ENCODE measurements at regions not wholly inside any gene's neighbourhood (a gene's known extent, or its start where the extent isn't known, plus 50 kb on each side); places are given as distances from the start of the nearest gene placed in this dataset.

DNA sequence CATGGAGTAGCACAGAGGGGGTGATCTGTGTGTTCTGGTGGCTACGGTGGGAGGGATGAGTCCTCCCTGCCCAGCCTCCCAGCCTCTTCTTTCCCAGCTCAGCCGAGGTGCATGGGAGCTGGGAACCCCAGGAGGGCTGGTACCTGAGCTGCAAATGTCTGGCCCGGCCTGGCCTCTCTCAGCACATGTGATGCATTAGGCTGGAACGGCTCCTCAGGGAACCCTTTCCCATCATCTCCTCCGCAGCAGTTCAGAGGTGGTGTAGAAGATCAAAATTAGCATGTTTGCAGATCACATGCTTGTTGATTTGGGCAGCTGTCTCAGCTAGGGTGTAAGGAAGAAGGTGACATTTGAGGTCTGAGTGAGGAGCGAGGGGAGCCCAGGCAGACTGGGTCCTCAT, 126.6 kb downstream of the EMX2 start:
- WGBS, 2 experiments (ENCODE audit: extremely low coverage in 1 of 2, insufficient coverage in 1 of 2, insufficient read length in 1 of 2, insufficient replicate concordance in 2 of 2, low coverage in 1 of 2, low lambda C conversion rate in 2 of 2, missing lambda C conversion rate in 1 of 2), result 80% methylated on average over 6 of the region's 6 CpGs; no CpG with 5 or more reads in 1 of the 2 experiments
- FAIRE-seq (no peak), DNase-seq (ENCODE audit: low read depth in 1 of 2, low spot score in 2 of 2) (no peak)
- no peak overlapping the region for H3K56ac ChIP-seq (replicated peaks; ENCODE audit: insufficient read length, low read depth, low read length)
- CTCF ChIA-PET (ENCODE audit: partially characterized antibody), result no interaction called here
- H3K36me3 ChIP-seq (ENCODE audit: control insufficient read depth in 2 of 4, insufficient read depth in 4 of 4, low read length in 3 of 4), result no peaks in the 10 kb centered on the region
- H3K27me3 ChIP-seq (replicated peaks in 1 of 4; ENCODE audit: control insufficient read depth in 3 of 4, extremely low read depth in 1 of 4, insufficient read depth in 3 of 4, low read length in 3 of 4), result no peaks in the 10 kb centered on the region
- no peak overlapping the region for H2BK20ac ChIP-seq (ENCODE audit: low read length)
- H3K79me1 ChIP-seq (ENCODE audit: low read depth, low read length), result no peaks in the 10 kb centered on the region
- H2BK15ac ChIP-seq (ENCODE audit: low read length), result no peak overlapping the region
- no peaks in the 10 kb centered on the region for H3K79me2 ChIP-seq (ENCODE audit: control insufficient read depth in 1 of 2, insufficient read depth in 2 of 2, low read length in 2 of 2)
- no peak overlapping the region for H3K4ac ChIP-seq (replicated peaks; ENCODE audit: insufficient read length, low read depth, low read length)
- no peak overlapping the region for H2BK5ac ChIP-seq (ENCODE audit: low read depth, low read length)
- no peak overlapping the region for H3K18ac ChIP-seq (ENCODE audit: extremely low read depth, low read length)
- H3K4me1 ChIP-seq (replicated peaks in 1 of 4; ENCODE audit: control insufficient read depth in 3 of 4, insufficient read depth in 4 of 4, low read length in 3 of 4), result 0 out of 7 replicates have a peak, but pooled peaks cover 0 to 3% (median 0%) of the 10 kb centered on the region in 4 experiments
- no peak overlapping the region for H2AFZ ChIP-seq (ENCODE audit: low read length)
- no peak overlapping the region for H4K91ac ChIP-seq (replicated peaks; ENCODE audit: insufficient read length, low read length)
- no peak overlapping the region for H2AK5ac ChIP-seq (ENCODE audit: low read depth, low read length)
- no peak overlapping the region for H4K8ac ChIP-seq (ENCODE audit: extremely low read depth, insufficient read depth, low read length)
- no peak overlapping the region for H3K9ac ChIP-seq (replicated peaks in 1 of 4; ENCODE audit: extremely low read depth in 1 of 4, low read depth in 3 of 4, low read length in 3 of 4)
- H3K14ac ChIP-seq (ENCODE audit: insufficient read length), result no peak overlapping the region
- H2BK120ac ChIP-seq (replicated peaks; ENCODE audit: low read depth, low read length), result no peak overlapping the region
- H3K23ac ChIP-seq (ENCODE audit: insufficient read length), result no peak overlapping the region
- no peak overlapping the region for H2BK12ac ChIP-seq (ENCODE audit: low read depth, low read length)
- no peaks in the 10 kb centered on the region for H3K23me2 ChIP-seq (ENCODE audit: low read depth, low read length)
- H3K27ac ChIP-seq (ENCODE audit: low read depth, low read length), result no peak overlapping the region
- no peaks in the 10 kb centered on the region for H3K9me3 ChIP-seq (ENCODE audit: insufficient read depth in 2 of 2, low read depth in 1 of 2, low read length in 1 of 2)
- no peak overlapping the region for H3K4me2 ChIP-seq (ENCODE audit: insufficient read depth in 1 of 2, low read depth in 2 of 2, low read length in 2 of 2)
- POLR2A ChIA-PET (ENCODE audit: partially characterized antibody), result no interaction called here
- no peak overlapping the region for H4K5ac ChIP-seq (ENCODE audit: insufficient read length, low read depth, low read length)
- H4K20me1 ChIP-seq (replicated peaks in 1 of 2; ENCODE audit: control insufficient read depth in 1 of 2, insufficient read depth in 2 of 2, low read length in 2 of 2), result no peaks in the 10 kb centered on the region
- no peak overlapping the region for H3K4me3 ChIP-seq (ENCODE audit: extremely low read depth in 1 of 4, insufficient read depth in 2 of 4, low read depth in 3 of 4, low read length in 4 of 4)
- no peak for TF ChIP-seq CBX8 (IDR thresholded peaks at IDR 0.05; ENCODE audit: borderline replicate concordance, low read depth, low read length)
- TF ChIP-seq SAP30 (IDR thresholded peaks at IDR 0.05; ENCODE audit: insufficient read depth, insufficient replicate concordance, low read length), result no peak
- no peak for TF ChIP-seq TCF12 (IDR thresholded peaks at IDR 0.05; ENCODE audit: low read depth, low read length)
- no peak for TF ChIP-seq SRF (IDR thresholded peaks at IDR 0.05; ENCODE audit: low read depth, low read length)
- no peak for TF ChIP-seq CHD2 (IDR thresholded peaks at IDR 0.05; ENCODE audit: low read length)
- TF ChIP-seq POLR2AphosphoS5 (IDR thresholded peaks at IDR 0.05; ENCODE audit: low read depth, low read length), result no peak
- no peak for TF ChIP-seq SIX5 (IDR thresholded peaks at IDR 0.05; ENCODE audit: low read depth, low read length)
- no peak for TF ChIP-seq JUND (IDR thresholded peaks at IDR 0.05; ENCODE audit: low read length)
- no peak for TF ChIP-seq RAD21 (IDR thresholded peaks at IDR 0.05 in 1 of 2, conservative IDR thresholded peaks at IDR 0.05 in 1 of 2; ENCODE audit: low read depth in 2 of 2, low read length in 2 of 2)
- TF ChIP-seq EP300 (IDR thresholded peaks at IDR 0.05; ENCODE audit: borderline replicate concordance in 1 of 2, low read depth in 2 of 2, low read length in 2 of 2), result no peak
- no peak for TF ChIP-seq MAFK (IDR thresholded peaks at IDR 0.05; ENCODE audit: low read depth, low read length)
- no peak for TF ChIP-seq NRF1 (IDR thresholded peaks at IDR 0.05; ENCODE audit: low read depth, low read length)
- TF ChIP-seq SIN3A (conservative IDR thresholded peaks at IDR 0.05 in 1 of 2, IDR thresholded peaks at IDR 0.05 in 1 of 2; ENCODE audit: low read depth in 1 of 2, low read length in 2 of 2), result no peak
- no peak for TF ChIP-seq KDM5A (IDR thresholded peaks at IDR 0.05; ENCODE audit: low read length)
- no peak for TF ChIP-seq TAF1 (IDR thresholded peaks at IDR 0.05; ENCODE audit: low read depth, low read length)
- no peak for TF ChIP-seq BRCA1 (IDR thresholded peaks at IDR 0.05; ENCODE audit: low read depth, low read length)

Data from H1 (cell line).